Adrenal gland (tissue), 9 donors: ENCODE measurements at regions not wholly inside any gene's neighbourhood (a gene's known extent, or its start where the extent isn't known, plus 50 kb on each side); places are given as distances from the start of the nearest gene placed in this dataset.

Experiments
- DNase-seq, 7 donors: peaks; one replicate each; pipeline ENCODE4 v3.0.0-alpha.2; 2019 to 2020
- H3K27ac ChIP-seq, 5 donors: fragments of 200-600 bp; sonication (generic) in 4 of 5; 1 replicate in 3 of 5; 2 replicates in 2 of 5; pipeline versions ENCODE4 v1.5.1 to v1.8.0; 2016 to 2020; ENCODE audit warnings: mild to moderate bottlenecking in 1 of 5
- H3K27me3 ChIP-seq: fragments of 200-600 bp; 2 replicates; pipeline ENCODE4 v1.8.0; 2021
- H3K36me3 ChIP-seq, 2 donors: fragments of 200-600 bp; replicated peaks in 1 of 2; 1 replicate in 1 of 2; 2 replicates in 1 of 2; pipeline versions ENCODE4 v1.5.1 to v1.8.0; 2018 to 2022
- H3K4me1 ChIP-seq, 2 donors: fragments of 200-600 bp; replicated peaks in 1 of 2; 1 replicate in 1 of 2; 2 replicates in 1 of 2; pipeline versions ENCODE4 v1.5.1 to v1.8.0; 2018 to 2021
- H3K4me3 ChIP-seq, 4 donors: fragments of 200-600 bp; sonication (generic) in 3 of 4; one replicate each; pipeline ENCODE4 v1.5.1; 2016 to 2018
- H3K9me3 ChIP-seq, 3 donors: fragments of 200-600 bp; sonication (generic) in 1 of 3; replicated peaks in 1 of 3; 1 replicate in 2 of 3; 2 replicates in 1 of 3; pipeline versions ENCODE4 v1.5.1 to v1.8.0; 2016 to 2021
- CTCF ChIP-seq, 6 experiments: fragments of 450-650 bp in 4 of 6; fragments of 200-600 bp in 2 of 6; sonication (generic) in 1 of 6; IDR thresholded peaks; 1 replicate in 5 of 6; 2 replicates in 1 of 6; pipeline versions ENCODE4 v1.5.1 to v1.8.0; 2016 to 2021; ENCODE audit warnings: antibody characterized with exemption in 6 of 6, mild to moderate bottlenecking in 2 of 6, moderate library complexity in 1 of 6
- POLR2A ChIP-seq, 2 donors: fragments of 450-650 bp; IDR thresholded peaks; one replicate each; pipeline ENCODE4 v1.6.1; 2017; ENCODE audit warnings: antibody characterized with exemption in 2 of 2, mild to moderate bottlenecking in 2 of 2, moderate library complexity in 1 of 2
- WGBS, 4 donors: extraction: QIAGEN DNeasy Blood & Tissue Kit in 2 of 4; methylation state at CpG; one replicate each; pipeline versions ENCODE4 v1.1.5 to v1.1.7; 2013 to 2017; 5-methylcytosine and 5-hydroxymethylcytosine counted together
- intact Hi-C, 2 donors: fragments of 100-400 bp; cut with DNase I; formaldehyde crosslinking; loops; one replicate each; pipeline versions ENCODE4 v1.14.1 to v1.15.0; 2022 to 2023
- donor health status: healthy with polysubstance abuse.
- donor health status: Bipolar disorder and iron deficiency.
- donor health status: DM: yes; HTN: yes; CAD: no.
- donor health status: DM: no; HTN: no; CAD: no.
- donor health status: DM: no; HTN: no; CAD: no.

DNA sequence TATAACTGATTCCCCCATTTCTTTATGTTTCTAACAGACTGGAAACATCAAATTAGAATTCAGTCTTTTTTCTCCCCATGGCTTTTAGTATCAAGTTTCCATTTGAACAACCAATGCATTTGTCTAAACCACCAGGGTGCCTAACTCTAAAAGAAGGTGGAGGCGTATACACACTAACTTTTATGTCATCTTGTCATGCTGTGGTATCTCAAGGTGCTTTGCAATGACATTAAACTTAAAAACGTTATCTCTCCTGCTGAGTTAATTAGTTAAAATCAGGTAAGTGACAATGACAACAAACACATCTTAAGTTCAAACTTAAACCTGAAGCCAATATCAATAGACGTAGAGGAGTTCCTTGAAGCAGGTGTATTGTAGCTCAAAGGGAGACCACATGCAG, 1001.7 kb downstream of the PCDH17 start:
- WGBS, 4 donors, result 61 to 74% (median 67%) methylated on average over 3 of the region's 3 CpGs
- intact Hi-C loops, result no loop called here
- no peak for TF ChIP-seq CTCF (IDR thresholded peaks at IDR 0.05)
- TF ChIP-seq POLR2A (IDR thresholded peaks at IDR 0.05), result no peak
- Histone ChIP-seq H3K27ac (no peak overlapping the region), H3K4me3 (no peak overlapping the region), H3K4me1 (no peaks in the 10 kb centered on the region), H3K36me3 (no peaks in the 10 kb centered on the region), H3K27me3 (no peaks in the 10 kb centered on the region), H3K9me3 (no peaks in the 10 kb centered on the region)
- DNase-seq, result no peak

- 68 to 76% (median 71%) methylated on average over 3 of the region's 3 CpGs for WGBS, 4 donors
- no peak for TF ChIP-seq CTCF (IDR thresholded peaks at IDR 0.05)
- TF ChIP-seq POLR2A (IDR thresholded peaks at IDR 0.05), result no peak
These were observed 1023.5 kb downstream of the PCDH17 start for GRCh38 chr13:58655086-58655485.

GRCh38 chr13:58660826-58661225, 1029.3 kb downstream of the PCDH17 start:
- DNase-seq, result no peak
- H3K4me1 ChIP-seq, result no peaks in the 10 kb centered on the region
- H3K27me3 ChIP-seq, result no peaks in the 10 kb centered on the region
- H3K4me3 ChIP-seq, result no peak overlapping the region
- H3K36me3 ChIP-seq, result no peaks in the 10 kb centered on the region
- TF ChIP-seq CTCF (IDR thresholded peaks at IDR 0.05), result no peak
- no peak for TF ChIP-seq POLR2A (IDR thresholded peaks at IDR 0.05)
- H3K27ac ChIP-seq, result no peak overlapping the region
- intact Hi-C loops, result no loop called here
- H3K9me3 ChIP-seq, result peaks cover 0 to 5% (median 0%) of the 10 kb centered on the region in 3 donors

More at GRCh38 chr13:58655086-58655485, 1023.5 kb downstream of the PCDH17 start:
- no peaks in the 10 kb centered on the region for H3K9me3 ChIP-seq
- intact Hi-C loops, result no loop called here
- no peaks in the 10 kb centered on the region for H3K27me3 ChIP-seq
- DNase-seq, result no peak
- no peaks in the 10 kb centered on the region for H3K4me1 ChIP-seq
- no peaks in the 10 kb centered on the region for H3K36me3 ChIP-seq
- no peak overlapping the region for H3K4me3 ChIP-seq
- no peak overlapping the region for H3K27ac ChIP-seq

GRCh38 chr13:58666331-58666730, 1034.8 kb downstream of the PCDH17 start:
- 33 to 47% (median 45%) methylated on average over 1 of the region's 1 CpG for WGBS, 4 donors

More at GRCh38 chr13:58666331-58666730, 1034.8 kb downstream of the PCDH17 start:
- H3K4me1 ChIP-seq, result no peaks in the 10 kb centered on the region
- intact Hi-C loops, result no loop called here
- H3K36me3 ChIP-seq, result no peaks in the 10 kb centered on the region
- H3K9me3 ChIP-seq, result no peaks in the 10 kb centered on the region
- TF ChIP-seq POLR2A (IDR thresholded peaks at IDR 0.05) (no peak), CTCF (IDR thresholded peaks at IDR 0.05) (no peak)
- no peak for DNase-seq
- no peaks in the 10 kb centered on the region for H3K27me3 ChIP-seq
- H3K27ac ChIP-seq, result no peak overlapping the region
- H3K4me3 ChIP-seq, result no peak overlapping the region
